ENCODE measurements at regions not wholly inside any gene's neighbourhood (a gene's known extent, or its start where the extent isn't known, plus 50 kb on each side); places are given as distances from the start of the nearest gene placed in this dataset.
A peak's percentile ranks its signal among the peaks of the same experiment; 100 is the strongest.
"Not testable (repeated sequence)": the region's sequence is repeated elsewhere in the genome, so short reads cannot be mapped to it uniquely, and the experiment has no call there.

DNA sequence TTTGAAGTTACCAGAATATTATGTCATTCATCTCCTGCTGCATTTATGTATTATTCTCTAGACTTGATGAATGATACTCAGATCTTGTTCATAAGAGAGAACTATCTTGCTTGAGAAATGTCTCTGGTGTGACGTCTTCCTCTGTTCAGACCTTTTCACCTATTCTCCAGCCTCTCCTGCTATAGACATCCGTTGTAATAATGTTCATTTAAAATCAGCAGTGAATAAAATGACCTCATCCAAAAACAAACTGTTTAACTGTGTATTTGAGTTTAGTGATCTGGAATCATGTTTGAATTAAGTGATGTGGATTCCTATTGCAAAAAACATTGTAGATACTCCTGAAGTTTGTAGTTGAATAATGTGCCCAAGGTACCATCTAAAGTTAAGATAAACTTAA is 487.1 kb downstream of the PCNX1 start:
- no peaks in the 10 kb centered on the region for H3K27me3 ChIP-seq (ENCODE audit: insufficient read depth, low read length)
- no peak overlapping the region for H2AFZ ChIP-seq (ENCODE audit: low read length, unreplicated experiment)
- H3K79me2 ChIP-seq (ENCODE audit: control insufficient read depth, insufficient read depth, low read length, unreplicated experiment): peaks cover 66% of the 10 kb centered on the region
- no peaks in the 10 kb centered on the region; the same call in 1 of the 2 replicates for H3K36me3 ChIP-seq (ENCODE audit: insufficient read depth, low read length)
- H3K27ac ChIP-seq (ENCODE audit: low read depth, low read length): peak overlapping the region; percentile 47
- H3K4me1 ChIP-seq (ENCODE audit: control insufficient read depth, insufficient read depth, low read length, unreplicated experiment): peaks cover 12% of the 10 kb centered on the region
- no peak overlapping the region for H3K4me3 ChIP-seq (ENCODE audit: low read depth, low read length)

DNA sequence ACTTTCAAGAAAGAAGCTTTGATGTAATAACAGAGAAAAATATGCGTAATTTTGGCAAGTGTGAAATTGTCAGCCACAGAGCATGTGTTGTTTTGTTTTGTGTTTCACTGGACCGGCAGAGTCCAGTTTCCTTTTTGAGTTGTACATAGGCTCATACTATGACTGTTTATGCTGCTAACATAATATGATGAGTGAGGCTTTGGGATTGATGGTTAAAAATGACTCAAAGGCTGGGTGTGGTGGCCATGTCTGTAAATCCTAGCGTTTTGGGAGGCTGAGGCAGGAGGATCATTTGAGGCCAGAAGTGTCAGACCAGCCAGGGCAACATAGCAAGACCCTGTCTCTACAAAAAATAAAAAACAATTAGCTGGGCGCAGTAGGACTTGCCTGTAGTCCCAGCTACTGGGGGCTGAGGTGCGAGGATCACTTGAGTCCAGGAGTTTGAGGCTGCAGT is 487.9 kb downstream of the PCNX1 start:
- peak overlapping the region; percentile 47 for H3K27ac ChIP-seq (ENCODE audit: low read depth, low read length)
- H3K79me2 ChIP-seq (ENCODE audit: control insufficient read depth, insufficient read depth, low read length, unreplicated experiment): peaks cover 69% of the 10 kb centered on the region
- no peak overlapping the region for H2AFZ ChIP-seq (ENCODE audit: low read length, unreplicated experiment)
- H3K4me1 ChIP-seq (ENCODE audit: control insufficient read depth, insufficient read depth, low read length, unreplicated experiment): peaks cover 15% of the 10 kb centered on the region
- H3K4me3 ChIP-seq (ENCODE audit: low read depth, low read length): no peak overlapping the region
- H3K27me3 ChIP-seq (ENCODE audit: insufficient read depth, low read length): no peaks in the 10 kb centered on the region
- no peaks in the 10 kb centered on the region; the same call in 1 of the 2 replicates for H3K36me3 ChIP-seq (ENCODE audit: insufficient read depth, low read length)

DNA sequence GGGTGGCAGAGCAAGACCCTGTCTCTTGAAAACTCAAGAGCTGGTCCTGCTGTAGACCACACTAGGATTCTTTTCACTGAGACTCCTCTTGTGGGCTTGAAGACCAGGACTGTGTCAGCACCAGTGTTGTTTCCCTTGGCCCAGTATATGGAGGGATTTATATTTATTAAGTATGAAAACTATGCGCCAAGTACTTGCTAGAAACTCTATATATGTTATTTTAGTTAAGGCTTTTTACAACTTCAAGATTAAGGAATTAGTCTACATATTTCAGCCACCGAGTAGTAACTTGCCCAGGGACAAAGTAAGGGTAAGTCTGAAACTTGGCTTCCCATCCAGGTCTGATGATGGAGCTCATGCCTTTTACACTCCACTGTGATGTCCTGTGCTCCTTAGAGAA is 488.4 kb downstream of the PCNX1 start:
- H3K4me3 ChIP-seq (ENCODE audit: low read depth, low read length): no peak overlapping the region
- H3K79me2 ChIP-seq (ENCODE audit: control insufficient read depth, insufficient read depth, low read length, unreplicated experiment): peaks cover 66% of the 10 kb centered on the region
- H3K27ac ChIP-seq (ENCODE audit: low read depth, low read length): peak overlapping the region; percentile 47; the same call in 1 of the 2 replicates
- H3K27me3 ChIP-seq (ENCODE audit: insufficient read depth, low read length): no peaks in the 10 kb centered on the region
- no peak overlapping the region for H2AFZ ChIP-seq (ENCODE audit: low read length, unreplicated experiment)
- peaks cover 18% of the 10 kb centered on the region for H3K4me1 ChIP-seq (ENCODE audit: control insufficient read depth, insufficient read depth, low read length, unreplicated experiment)
- no peaks in the 10 kb centered on the region for H3K36me3 ChIP-seq (ENCODE audit: insufficient read depth, low read length)

DNA sequence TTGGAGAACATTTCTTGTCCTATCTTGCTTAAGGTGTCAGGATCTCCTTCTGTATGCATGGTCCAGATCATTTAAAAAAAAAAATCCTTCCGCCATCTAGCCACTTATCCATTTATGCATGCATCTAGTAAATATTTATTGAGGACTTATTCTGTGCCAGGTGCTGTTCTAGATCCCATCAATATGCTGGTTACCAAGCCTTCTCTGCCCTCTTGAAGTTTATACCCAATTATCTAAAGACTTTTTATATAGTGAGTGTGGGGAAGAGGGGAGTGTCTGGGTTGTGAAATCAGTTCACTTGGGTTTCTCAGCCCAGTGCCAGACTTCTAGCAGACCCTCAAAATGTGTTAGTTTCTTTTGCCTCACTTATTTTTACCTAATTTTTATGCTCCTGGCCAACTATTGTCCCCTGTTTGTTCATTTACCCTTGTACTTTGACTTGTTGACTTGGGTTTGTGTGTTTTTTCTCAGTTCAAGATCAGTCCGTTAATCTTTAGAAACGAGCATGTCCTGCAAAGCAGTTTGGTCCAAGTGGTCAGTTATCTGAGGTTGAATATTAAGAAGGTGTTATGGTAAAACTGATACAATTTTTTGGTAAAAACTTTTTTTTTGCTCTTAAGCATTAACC is 488.9 kb downstream of the PCNX1 start:
- Histone ChIP-seq H3K27me3 (ENCODE audit: insufficient read depth, low read length) (no peaks in the 10 kb centered on the region), H3K4me3 (ENCODE audit: low read depth, low read length) (no peak overlapping the region), H3K4me1 (ENCODE audit: control insufficient read depth, insufficient read depth, low read length, unreplicated experiment) (peaks cover 23% of the 10 kb centered on the region), H3K79me2 (ENCODE audit: control insufficient read depth, insufficient read depth, low read length, unreplicated experiment) (peaks cover 70% of the 10 kb centered on the region), H3K36me3 (ENCODE audit: insufficient read depth, low read length) (no peaks in the 10 kb centered on the region), H3K27ac (ENCODE audit: low read depth, low read length) (no peak overlapping the region), H2AFZ (ENCODE audit: low read length, unreplicated experiment) (no peak overlapping the region)

DNA sequence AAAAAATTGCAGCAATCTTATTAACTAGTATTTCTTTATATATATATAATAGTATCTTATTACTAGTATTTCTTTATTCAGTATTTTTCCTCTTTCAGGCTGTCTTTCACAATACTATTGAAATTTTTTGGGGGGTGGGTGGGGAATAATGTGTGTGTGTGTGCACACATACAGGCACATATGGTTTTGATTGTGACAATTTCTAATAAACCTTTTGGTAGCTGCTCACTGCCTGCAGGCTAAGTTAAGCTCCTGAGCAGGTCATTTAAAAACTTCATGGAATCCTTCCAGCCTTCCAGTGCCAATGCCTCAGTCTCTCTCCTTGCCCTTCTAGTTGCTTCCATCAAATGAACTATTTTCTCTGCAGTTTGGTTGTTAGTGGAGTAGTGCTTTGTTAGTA is 490.1 kb downstream of the PCNX1 start:
- Histone ChIP-seq H3K27me3 (ENCODE audit: insufficient read depth, low read length) (no peaks in the 10 kb centered on the region), H3K4me1 (ENCODE audit: control insufficient read depth, insufficient read depth, low read length, unreplicated experiment) (peaks cover 34% of the 10 kb centered on the region), H3K4me3 (ENCODE audit: low read depth, low read length) (no peak overlapping the region), H2AFZ (ENCODE audit: low read length, unreplicated experiment) (no peak overlapping the region), H3K79me2 (ENCODE audit: control insufficient read depth, insufficient read depth, low read length, unreplicated experiment) (peaks cover 67% of the 10 kb centered on the region), H3K36me3 (ENCODE audit: insufficient read depth, low read length) (no peaks in the 10 kb centered on the region), H3K27ac (ENCODE audit: low read depth, low read length) (no peak overlapping the region)

DNA sequence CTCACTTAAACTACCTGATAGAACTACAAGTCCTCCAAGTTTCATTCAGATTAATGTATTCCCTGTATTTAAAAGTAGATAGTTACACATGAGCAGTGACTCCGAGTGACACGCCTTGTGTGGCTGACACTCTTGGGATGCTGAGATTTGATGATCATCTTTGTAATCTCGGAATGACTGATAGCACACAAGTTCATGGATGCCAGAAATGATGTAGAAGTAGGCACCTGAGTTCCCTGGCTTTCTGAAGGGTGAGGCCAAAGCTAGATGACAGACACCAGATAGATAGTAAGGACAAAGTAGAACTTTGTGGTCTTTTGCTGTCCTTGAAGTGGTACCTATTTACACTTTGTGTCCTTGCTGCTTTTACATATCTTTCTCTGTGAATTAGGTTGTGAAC is 491.2 kb downstream of the PCNX1 start:
- Histone ChIP-seq H2AFZ (ENCODE audit: low read length, unreplicated experiment) (no peak overlapping the region), H3K27ac (ENCODE audit: low read depth, low read length) (no peak overlapping the region), H3K27me3 (ENCODE audit: insufficient read depth, low read length) (no peaks in the 10 kb centered on the region), H3K4me3 (ENCODE audit: low read depth, low read length) (no peak overlapping the region), H3K36me3 (ENCODE audit: insufficient read depth, low read length) (no peaks in the 10 kb centered on the region), H3K4me1 (ENCODE audit: control insufficient read depth, insufficient read depth, low read length, unreplicated experiment) (peaks cover 41% of the 10 kb centered on the region), H3K79me2 (ENCODE audit: control insufficient read depth, insufficient read depth, low read length, unreplicated experiment) (peaks cover 67% of the 10 kb centered on the region)

DNA sequence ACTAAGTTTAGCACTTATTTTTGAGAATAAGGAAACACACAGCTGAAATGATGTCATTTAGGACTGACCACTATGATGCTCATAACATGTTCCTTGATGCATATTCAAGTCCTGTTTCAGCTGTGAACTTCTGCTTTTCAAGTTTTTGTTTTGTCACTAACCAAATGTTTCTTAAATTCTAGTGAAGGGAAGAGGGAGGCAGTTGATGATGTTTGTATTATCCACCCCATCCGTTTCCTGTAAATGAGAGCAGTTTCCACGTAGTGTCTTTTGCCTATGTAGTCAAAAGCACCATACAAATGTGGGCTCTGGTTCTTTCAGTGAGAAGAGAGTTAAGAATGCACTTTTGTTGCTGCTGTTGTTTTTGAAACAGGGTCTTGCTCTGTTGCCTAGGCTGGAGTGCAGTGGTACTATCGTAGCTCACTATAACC is 491.8 kb downstream of the PCNX1 start:
- H3K27me3 ChIP-seq (ENCODE audit: insufficient read depth, low read length): no peaks in the 10 kb centered on the region
- H3K36me3 ChIP-seq (ENCODE audit: insufficient read depth, low read length): no peaks in the 10 kb centered on the region
- peaks cover 62% of the 10 kb centered on the region for H3K79me2 ChIP-seq (ENCODE audit: control insufficient read depth, insufficient read depth, low read length, unreplicated experiment)
- H3K4me3 ChIP-seq (ENCODE audit: low read depth, low read length): no peak overlapping the region
- no peak overlapping the region for H2AFZ ChIP-seq (ENCODE audit: low read length, unreplicated experiment)
- H3K27ac ChIP-seq (ENCODE audit: low read depth, low read length): no peak overlapping the region
- H3K4me1 ChIP-seq (ENCODE audit: control insufficient read depth, insufficient read depth, low read length, unreplicated experiment): peaks cover 41% of the 10 kb centered on the region

DNA sequence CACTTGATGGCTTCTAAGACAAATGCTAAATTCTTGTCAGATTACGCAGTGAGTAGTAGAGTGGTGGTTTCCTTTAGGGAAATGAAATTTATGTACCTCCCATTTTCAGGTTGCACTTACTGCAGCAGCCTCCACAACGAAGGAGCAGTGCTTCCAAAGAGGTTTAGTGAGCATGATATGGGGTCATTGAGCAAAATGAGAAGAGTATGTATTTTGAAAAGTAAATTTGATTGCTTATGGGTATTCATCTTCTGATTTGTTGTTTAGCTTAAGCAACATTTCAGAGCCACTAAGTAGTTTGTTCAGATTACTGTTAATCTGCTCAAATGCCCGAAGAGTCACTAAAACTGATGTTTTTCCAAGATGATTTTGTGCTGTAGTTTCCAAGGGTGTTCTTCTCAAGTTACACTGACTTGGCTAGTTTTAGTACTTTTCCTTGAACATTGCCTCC is 493.6 kb downstream of the PCNX1 start:
- Histone ChIP-seq H3K79me2 (ENCODE audit: control insufficient read depth, insufficient read depth, low read length, unreplicated experiment) (peaks cover 65% of the 10 kb centered on the region), H3K36me3 (ENCODE audit: insufficient read depth, low read length) (no peaks in the 10 kb centered on the region), H3K27ac (ENCODE audit: low read depth, low read length) (peak overlapping the region; percentile 51), H3K4me1 (ENCODE audit: control insufficient read depth, insufficient read depth, low read length, unreplicated experiment) (peaks cover 36% of the 10 kb centered on the region), H3K27me3 (ENCODE audit: insufficient read depth, low read length) (no peaks in the 10 kb centered on the region), H3K4me3 (ENCODE audit: low read depth, low read length) (peak overlapping the region; percentile 55), H2AFZ (ENCODE audit: low read length, unreplicated experiment) (peak overlapping the region; percentile 70)

DNA sequence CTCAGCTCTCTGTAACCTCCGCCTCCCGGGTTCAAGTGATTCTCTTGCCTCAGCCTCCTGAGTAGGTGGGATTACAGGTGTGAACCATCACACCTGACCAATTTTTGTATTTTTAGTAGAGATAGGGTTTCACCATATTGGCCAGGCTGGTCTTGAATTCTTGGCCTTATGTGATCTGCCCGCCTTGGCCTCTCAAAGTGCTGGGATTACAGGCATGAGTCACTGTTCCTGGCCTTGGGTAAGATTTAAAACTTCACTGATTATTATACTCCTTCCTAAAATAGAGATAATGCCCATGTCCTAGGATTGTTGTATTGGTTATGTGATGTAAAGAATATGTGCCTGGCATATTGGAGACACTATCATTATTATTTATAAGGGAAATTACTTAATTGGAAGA is 495.2 kb downstream of the PCNX1 start:
- not testable (repeated sequence) for H3K27me3 ChIP-seq (ENCODE audit: insufficient read depth, low read length); H3K4me3 ChIP-seq (ENCODE audit: low read depth, low read length); H2AFZ ChIP-seq (ENCODE audit: low read length, unreplicated experiment); H3K27ac ChIP-seq (ENCODE audit: low read depth, low read length); H3K36me3 ChIP-seq (ENCODE audit: insufficient read depth, low read length)
- Histone ChIP-seq H3K4me1 (ENCODE audit: control insufficient read depth, insufficient read depth, low read length, unreplicated experiment) (peaks cover 35% of the 10 kb centered on the region), H3K79me2 (ENCODE audit: control insufficient read depth, insufficient read depth, low read length, unreplicated experiment) (peaks cover 61% of the 10 kb centered on the region)

DNA sequence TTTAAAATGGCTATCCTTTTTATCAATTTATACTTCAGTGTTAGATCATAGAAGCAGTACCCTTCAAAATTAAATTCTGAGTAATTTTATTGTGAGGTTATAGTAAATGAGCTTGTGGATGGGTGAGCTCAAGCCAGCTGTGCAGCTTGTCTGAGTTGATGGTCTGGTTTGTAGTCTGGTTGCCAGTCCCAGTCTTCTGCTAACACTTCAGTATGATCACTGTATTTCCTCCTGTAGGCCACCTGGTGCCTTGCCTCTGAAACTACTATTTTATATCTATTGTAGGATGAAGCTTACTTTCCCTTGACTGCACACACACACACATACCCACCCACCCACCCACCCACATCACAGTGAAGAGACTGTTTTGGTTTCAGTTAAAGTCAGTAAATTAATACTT is 496.4 kb downstream of the PCNX1 start:
- H3K27ac ChIP-seq (ENCODE audit: low read depth, low read length): no peak overlapping the region
- H3K27me3 ChIP-seq (ENCODE audit: insufficient read depth, low read length): no peaks in the 10 kb centered on the region
- no peak overlapping the region for H2AFZ ChIP-seq (ENCODE audit: low read length, unreplicated experiment)
- peaks cover 40% of the 10 kb centered on the region for H3K4me1 ChIP-seq (ENCODE audit: control insufficient read depth, insufficient read depth, low read length, unreplicated experiment)
- no peak overlapping the region for H3K4me3 ChIP-seq (ENCODE audit: low read depth, low read length)
- H3K36me3 ChIP-seq (ENCODE audit: insufficient read depth, low read length): no peaks in the 10 kb centered on the region
- H3K79me2 ChIP-seq (ENCODE audit: control insufficient read depth, insufficient read depth, low read length, unreplicated experiment): peaks cover 64% of the 10 kb centered on the region

DNA sequence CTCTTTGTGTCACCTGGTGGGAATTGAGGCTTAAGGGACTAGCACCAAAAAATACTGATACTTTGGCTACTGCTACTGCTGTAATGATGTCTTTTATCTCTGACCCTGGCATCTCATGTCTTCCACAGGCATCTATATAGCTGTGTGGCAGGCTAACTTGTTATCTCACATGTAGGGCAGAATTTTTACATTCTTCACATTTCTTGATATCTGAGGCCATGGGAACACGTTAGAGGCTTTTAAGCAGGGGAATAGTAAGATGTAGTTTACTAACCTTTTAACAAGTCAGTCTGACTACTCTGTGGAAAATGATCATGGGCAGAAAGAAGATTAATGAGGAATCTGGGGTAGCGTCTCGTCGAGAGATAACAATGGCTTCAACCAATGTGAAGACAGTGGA is 498.4 kb downstream of the PCNX1 start:
- Histone ChIP-seq H3K27ac (ENCODE audit: low read depth, low read length) (no peak overlapping the region), H3K27me3 (ENCODE audit: insufficient read depth, low read length) (no peaks in the 10 kb centered on the region), H3K4me1 (ENCODE audit: control insufficient read depth, insufficient read depth, low read length, unreplicated experiment) (peaks cover 37% of the 10 kb centered on the region), H2AFZ (ENCODE audit: low read length, unreplicated experiment) (no peak overlapping the region), H3K36me3 (ENCODE audit: insufficient read depth, low read length) (no peaks in the 10 kb centered on the region), H3K79me2 (ENCODE audit: control insufficient read depth, insufficient read depth, low read length, unreplicated experiment) (peaks cover 70% of the 10 kb centered on the region), H3K4me3 (ENCODE audit: low read depth, low read length) (no peak overlapping the region)

All from ACC112 (cell line).